ENCODE measurements at regions not wholly inside any gene's neighbourhood (a gene's known extent, or its start where the extent isn't known, plus 50 kb on each side); places are given as distances from the start of the nearest gene placed in this dataset.

GRCh38 chr14:28348797-28349196, 417.8 kb upstream of the FOXG1 start:
- TF ChIP-seq CTCF (IDR thresholded peaks at IDR 0.05; ENCODE audit: low read depth, low read length), result no peak
- H3K4me3 ChIP-seq (ENCODE audit: low read depth, low read length), result no peak overlapping the region

GRCh38 chr14:28356819-28357218, 409.8 kb upstream of the FOXG1 start:
- no peak for TF ChIP-seq CTCF (IDR thresholded peaks at IDR 0.05; ENCODE audit: low read depth, low read length)
- H3K4me3 ChIP-seq (ENCODE audit: low read depth, low read length), result no peak overlapping the region

GRCh38 chr14:28361486-28361885, 405.1 kb upstream of the FOXG1 start:
- TF ChIP-seq CTCF (IDR thresholded peaks at IDR 0.05; ENCODE audit: low read depth, low read length), result no peak
- H3K4me3 ChIP-seq (ENCODE audit: low read depth, low read length), result no peak overlapping the region

- no peak overlapping the region for H3K4me3 ChIP-seq (ENCODE audit: low read depth, low read length)
- no peak for TF ChIP-seq CTCF (IDR thresholded peaks at IDR 0.05; ENCODE audit: low read depth, low read length)
These were observed 401.1 kb upstream of the FOXG1 start for GRCh38 chr14:28365510-28365909.

- H3K4me3 ChIP-seq (ENCODE audit: low read depth, low read length), result no peak overlapping the region
- no peak for TF ChIP-seq CTCF (IDR thresholded peaks at IDR 0.05; ENCODE audit: low read depth, low read length)
These were observed 392.9 kb upstream of the FOXG1 start for GRCh38 chr14:28373721-28374120.

GRCh38 chr14:28375295-28375694, 391.3 kb upstream of the FOXG1 start:
- H3K4me3 ChIP-seq (ENCODE audit: low read depth, low read length), result no peak overlapping the region
- no peak for TF ChIP-seq CTCF (IDR thresholded peaks at IDR 0.05; ENCODE audit: low read depth, low read length)

- no peak for TF ChIP-seq CTCF (IDR thresholded peaks at IDR 0.05; ENCODE audit: low read depth, low read length)
- no peak overlapping the region for H3K4me3 ChIP-seq (ENCODE audit: low read depth, low read length)
These were observed 384.9 kb upstream of the FOXG1 start for GRCh38 chr14:28381656-28382055.
